AG10803 (cell line): ENCODE measurements at regions not wholly inside any gene's neighbourhood (a gene's known extent, or its start where the extent isn't known, plus 50 kb on each side); places are given as distances from the start of the nearest gene placed in this dataset.

Experiments used
- DNase-seq: peaks from one replicate; pipeline ENCODE4 v3.0.0; 2010; ENCODE audit warnings: low read depth
- H3K4me3 ChIP-seq: 2 replicates; pipeline ENCODE4 v1.5.1; 2011; ENCODE audit warnings: mild to moderate bottlenecking, low read length, control low read depth
- TF ChIP-seq, protein P1 (sequence below): conservative IDR thresholded peaks from 2 replicates; pipeline ENCODE4 v1.5.1; 2011; ENCODE audit warnings: mild to moderate bottlenecking, low read length, control low read depth, inconsistent platforms

DNA sequence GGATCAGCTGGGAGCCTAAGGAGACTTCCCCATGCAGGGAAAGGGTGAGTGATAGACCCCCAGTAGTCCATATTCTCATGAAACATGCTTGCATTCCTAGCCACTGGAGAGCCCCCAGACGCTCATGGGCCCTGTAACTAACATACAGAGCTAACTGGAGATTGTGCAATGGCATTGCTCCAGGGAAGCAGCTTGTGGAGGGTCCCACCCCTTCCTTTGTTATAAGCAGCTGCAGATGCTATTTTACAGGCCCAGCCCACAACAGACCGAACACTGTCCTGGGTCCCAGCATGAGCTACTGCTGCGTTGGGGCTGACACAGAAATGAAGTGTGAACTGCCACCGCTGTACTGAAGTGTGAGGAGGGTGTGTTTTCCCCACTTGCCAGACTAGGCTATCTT is 1465.7 kb upstream of the DIAPH2 start:
- H3K4me3 ChIP-seq = no peak overlapping the region
- TF ChIP-seq, protein P1, sequence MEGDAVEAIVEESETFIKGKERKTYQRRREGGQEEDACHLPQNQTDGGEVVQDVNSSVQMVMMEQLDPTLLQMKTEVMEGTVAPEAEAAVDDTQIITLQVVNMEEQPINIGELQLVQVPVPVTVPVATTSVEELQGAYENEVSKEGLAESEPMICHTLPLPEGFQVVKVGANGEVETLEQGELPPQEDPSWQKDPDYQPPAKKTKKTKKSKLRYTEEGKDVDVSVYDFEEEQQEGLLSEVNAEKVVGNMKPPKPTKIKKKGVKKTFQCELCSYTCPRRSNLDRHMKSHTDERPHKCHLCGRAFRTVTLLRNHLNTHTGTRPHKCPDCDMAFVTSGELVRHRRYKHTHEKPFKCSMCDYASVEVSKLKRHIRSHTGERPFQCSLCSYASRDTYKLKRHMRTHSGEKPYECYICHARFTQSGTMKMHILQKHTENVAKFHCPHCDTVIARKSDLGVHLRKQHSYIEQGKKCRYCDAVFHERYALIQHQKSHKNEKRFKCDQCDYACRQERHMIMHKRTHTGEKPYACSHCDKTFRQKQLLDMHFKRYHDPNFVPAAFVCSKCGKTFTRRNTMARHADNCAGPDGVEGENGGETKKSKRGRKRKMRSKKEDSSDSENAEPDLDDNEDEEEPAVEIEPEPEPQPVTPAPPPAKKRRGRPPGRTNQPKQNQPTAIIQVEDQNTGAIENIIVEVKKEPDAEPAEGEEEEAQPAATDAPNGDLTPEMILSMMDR = no peak
- DNase-seq = no peak

DNA sequence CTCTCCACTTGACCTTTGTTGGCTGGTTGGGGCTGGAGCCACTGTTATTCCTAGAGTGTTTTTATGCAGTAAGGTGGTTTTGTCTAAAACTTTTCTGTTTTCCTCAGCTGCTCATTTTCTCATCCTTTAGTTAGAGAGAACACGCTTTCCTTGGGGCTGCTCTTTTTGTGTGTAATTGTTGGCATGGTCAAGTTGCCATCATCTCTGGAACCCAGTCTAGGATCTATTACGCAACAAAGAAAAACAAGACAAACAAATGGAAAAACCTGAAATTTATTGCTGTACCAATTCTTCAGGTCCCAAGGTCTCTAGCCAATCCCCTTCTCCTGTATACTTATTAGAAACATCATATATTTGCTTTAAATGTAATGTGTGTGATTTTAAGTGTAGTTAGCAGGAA is 1436.3 kb upstream of the DIAPH2 start:
- H3K4me3 ChIP-seq = no peak overlapping the region
- TF ChIP-seq, protein P1 = no peak
- DNase-seq = no peak

DNA sequence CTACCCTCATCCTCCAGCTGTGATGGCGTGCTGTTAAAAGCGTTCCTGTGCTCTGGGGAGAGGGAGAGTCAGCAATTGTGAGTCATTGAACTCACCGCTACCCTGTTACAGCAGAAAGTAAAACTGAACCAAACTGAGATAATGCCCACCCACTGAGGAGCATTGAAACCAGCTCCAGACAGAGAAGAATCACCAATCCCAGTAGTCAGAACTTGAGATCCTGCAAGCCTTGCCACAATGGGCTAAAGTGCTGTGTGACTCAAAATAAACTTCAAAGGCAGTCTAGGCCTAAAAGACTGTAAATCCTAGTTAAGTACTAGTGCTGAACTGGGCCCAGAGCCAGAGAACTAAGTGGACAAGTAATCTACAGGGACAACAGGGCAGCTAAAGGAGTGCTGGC is 1394.2 kb upstream of the DIAPH2 start:
- TF ChIP-seq, protein P1 = no peak
- H3K4me3 ChIP-seq = no peak overlapping the region
- no peak for DNase-seq

DNA sequence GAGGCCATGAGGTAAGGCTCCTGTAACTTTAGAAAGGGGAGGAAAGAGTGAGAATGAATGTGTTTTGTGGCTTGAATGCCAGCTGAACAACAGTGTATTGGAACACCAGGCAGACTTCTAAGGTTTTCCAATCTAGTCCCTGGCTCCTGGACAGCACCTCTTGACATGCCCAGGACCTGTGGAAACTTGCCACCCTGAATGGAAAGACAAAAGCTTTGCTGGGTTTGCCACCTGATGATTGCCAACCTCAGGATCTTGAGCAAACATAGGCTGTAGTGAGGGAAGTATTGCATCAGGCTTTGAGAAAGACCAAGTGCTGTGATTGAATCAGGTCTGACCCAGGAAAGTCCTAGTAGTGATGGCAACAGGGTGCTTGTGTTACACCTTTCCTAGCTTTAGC is 1393.1 kb upstream of the DIAPH2 start:
- TF ChIP-seq, protein P1 = no peak
- H3K4me3 ChIP-seq = no peak overlapping the region
- DNase-seq = no peak

DNA sequence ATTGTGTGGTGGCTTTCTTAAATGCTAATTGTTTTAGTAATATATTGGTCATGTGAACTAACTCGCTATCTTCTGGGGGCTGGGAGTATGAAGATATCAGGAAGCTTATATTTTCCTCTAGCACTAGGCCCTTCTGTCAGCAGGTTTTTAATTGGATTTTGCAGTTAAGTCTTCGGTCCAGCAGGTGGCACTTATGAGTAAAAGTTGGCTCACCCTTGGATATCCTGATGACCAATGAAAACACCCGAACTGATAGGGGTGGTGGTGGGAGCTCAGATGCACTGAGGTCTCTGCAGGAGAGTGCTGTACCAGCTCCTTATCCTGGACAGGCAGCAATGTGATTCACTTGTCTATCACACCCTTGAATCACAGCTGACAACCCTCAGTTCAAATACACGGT is 1365.8 kb upstream of the DIAPH2 start:
- no peak overlapping the region for H3K4me3 ChIP-seq
- TF ChIP-seq, protein P1 = no peak
- no peak for DNase-seq

DNA sequence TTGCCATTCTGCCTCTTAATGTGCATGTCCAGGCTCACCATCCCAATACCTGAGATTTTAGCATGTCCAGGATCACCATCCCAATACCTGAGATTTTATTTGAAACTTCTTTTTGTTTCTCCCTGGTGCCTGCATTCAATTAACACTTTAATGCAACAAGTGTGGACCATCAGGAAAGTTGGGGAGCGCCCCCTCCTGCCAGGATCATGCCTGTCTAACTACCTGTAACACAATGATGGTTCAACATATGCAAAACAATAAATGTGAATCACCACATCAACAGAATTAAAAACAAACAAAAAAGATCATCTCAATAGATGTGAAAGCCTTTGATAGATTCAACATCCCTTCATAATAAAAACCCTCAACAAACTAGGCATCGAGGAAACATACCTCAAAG is 1359.5 kb upstream of the DIAPH2 start:
- no peak for DNase-seq
- H3K4me3 ChIP-seq = no peak overlapping the region
- TF ChIP-seq, protein P1 = no peak

DNA sequence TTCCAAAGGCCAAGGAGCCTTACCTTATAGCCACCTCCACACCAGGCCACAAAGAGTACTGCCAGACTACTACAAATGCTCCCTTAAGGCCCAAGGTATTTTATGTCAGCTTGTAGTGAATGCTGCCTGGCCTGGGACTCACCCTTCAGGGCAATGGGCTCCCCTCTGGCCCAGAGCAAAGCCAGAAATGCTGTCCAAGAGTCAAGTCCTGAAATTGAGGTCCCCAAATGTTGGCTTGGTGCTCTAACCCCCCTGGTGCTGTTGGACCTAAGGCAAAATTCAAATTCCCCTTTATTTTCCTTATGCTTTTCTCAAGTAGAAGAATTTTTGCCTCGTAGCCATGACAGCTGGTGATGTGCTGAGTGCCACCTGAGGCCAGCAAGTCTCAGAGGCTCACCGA is 1354.3 kb upstream of the DIAPH2 start:
- TF ChIP-seq, protein P1 = no peak
- H3K4me3 ChIP-seq = no peak overlapping the region
- no peak for DNase-seq
